DMS53 (cell line): ENCODE measurements at regions not wholly inside any gene's neighbourhood (a gene's known extent, or its start where the extent isn't known, plus 50 kb on each side); places are given as distances from the start of the nearest gene placed in this dataset.

Source experiments
- DNase-seq: peaks from one replicate; lab custom pipeline; 2025; lab: John Stamatoyannopoulos, UW

- no peak for DNase-seq
Observed at GRCh38 chr10:78938695-78939672, 129.8 kb upstream of the ZMIZ1 start.

- DNase-seq: no peak
Observed at GRCh38 chr10:78942091-78942501, 126.7 kb upstream of the ZMIZ1 start.

DNA sequence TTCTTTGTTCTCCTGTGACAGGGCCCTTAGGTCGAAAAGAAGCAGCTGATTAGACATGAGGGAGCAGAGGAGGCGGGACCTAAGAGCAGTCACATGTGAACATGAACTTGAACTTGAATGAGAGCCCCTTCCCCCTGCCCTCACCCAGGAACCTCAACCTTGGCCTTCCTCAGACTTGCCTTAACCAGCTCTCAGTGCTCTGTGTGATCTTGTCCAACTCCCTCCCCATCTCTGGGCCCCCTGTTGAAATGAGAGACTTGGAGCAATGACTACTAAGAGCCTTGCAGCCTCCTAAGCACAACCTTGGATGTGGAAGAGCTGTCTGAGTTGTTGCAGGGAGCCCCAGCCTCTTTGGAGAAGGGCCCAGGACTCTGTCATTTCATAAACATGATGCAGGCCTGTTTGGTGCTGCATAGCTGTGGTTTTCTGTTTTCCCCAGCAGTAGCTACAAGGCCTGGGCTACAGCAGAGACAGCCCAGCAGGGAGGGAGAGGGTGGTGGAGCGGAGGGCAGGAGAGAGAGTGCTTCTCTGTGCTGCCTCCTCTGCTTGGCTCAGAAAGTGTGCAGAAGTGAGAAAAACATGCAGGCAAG lies 123.9 kb upstream of the ZMIZ1 start:
- DNase-seq: no peak

- no peak for DNase-seq
Observed at GRCh38 chr10:78945838-78946237, 122.9 kb upstream of the ZMIZ1 start.

DNA sequence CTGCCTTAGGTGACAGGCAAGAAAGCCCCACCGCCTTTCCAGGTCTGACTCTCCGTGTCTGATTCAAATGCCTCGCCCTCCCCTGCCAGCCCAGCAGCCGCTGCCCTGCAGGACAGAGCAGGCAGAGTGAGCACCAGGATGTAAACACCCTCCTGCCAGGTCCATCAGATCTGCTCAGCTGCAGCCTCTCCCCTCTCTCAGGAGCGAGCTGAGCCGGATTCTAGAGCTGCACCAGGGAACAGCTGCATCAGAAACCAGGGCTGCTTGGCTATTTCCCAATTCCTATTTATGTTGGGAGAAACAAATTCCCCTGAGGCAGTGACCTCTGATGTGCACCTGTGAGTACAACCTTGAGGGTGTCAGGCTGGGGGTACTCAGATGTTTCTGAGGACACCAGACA lies 121.5 kb upstream of the ZMIZ1 start:
- no peak for DNase-seq

DNA sequence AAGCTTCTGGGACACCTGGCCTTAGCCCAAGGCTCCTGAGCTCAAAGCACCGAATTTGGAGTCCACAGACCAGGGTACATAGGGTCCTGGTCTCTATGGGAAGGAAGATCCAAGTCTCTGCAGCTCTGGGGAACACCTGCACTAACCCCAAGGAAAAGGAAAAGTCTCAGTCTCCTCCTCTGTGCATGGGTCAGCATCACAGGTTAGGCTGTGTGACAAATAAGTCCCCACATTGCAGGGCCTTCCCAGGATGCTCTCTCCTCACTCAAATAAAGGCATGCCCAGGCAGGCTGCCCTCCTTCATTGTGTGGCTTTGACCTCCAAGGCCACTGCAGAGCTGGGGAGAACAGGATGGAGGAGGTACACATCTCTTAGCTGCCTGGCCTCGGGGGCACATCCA lies 121.0 kb upstream of the ZMIZ1 start:
- DNase-seq: no peak

GRCh38 chr10:78948621-78949030 lies 120.1 kb upstream of the ZMIZ1 start:
- no peak for DNase-seq

- DNase-seq: no peak
Observed at GRCh38 chr10:78950656-78951587, 117.8 kb upstream of the ZMIZ1 start.

DNA sequence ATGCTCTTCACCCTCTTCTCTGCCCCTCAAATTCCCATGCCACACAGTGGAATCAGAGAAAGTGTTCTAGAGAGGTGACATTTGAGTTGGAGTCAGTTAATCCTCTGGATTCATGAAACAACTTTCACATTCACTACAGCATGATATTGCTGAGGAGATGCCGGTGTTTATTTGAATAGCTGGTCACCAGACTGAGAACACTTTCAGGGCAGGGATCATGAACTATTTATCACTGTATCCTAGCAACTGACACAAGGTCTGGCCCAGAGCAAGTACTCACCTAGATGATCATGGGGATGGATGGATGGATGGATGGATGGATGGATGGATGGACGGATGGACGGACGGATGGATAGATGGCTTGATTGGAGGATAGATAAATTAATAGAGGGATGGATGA lies 116.7 kb upstream of the ZMIZ1 start:
- peak; percentile 72 for DNase-seq

- DNase-seq: no peak
Observed at GRCh38 chr10:78952686-78953085, 116.1 kb upstream of the ZMIZ1 start.

- DNase-seq: no peak
Observed at GRCh38 chr10:78953113-78953798, 115.5 kb upstream of the ZMIZ1 start.

- no peak for DNase-seq
Observed at GRCh38 chr10:78953799-78954297, 114.9 kb upstream of the ZMIZ1 start.

DNA sequence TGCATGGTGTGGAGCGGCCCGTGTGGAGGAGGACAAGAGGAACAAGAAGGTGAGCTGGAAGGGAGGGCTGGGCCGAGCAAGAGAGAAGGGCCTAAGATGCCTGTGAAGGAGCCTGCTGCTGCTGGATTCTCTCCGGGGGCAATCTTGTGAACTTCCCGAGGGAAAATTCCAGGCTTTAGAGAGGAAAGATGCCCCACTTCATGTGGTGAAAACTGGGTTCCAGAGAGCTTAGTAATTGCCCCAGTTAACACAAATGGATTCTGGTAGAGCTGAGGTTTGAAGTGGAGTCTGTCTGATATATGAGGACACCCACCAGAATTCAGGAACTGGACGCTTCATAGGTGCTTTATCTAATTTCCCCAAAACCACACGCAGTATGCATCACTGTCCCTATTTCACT lies 114.1 kb upstream of the ZMIZ1 start:
- no peak for DNase-seq

- no peak for DNase-seq
Observed at GRCh38 chr10:78955206-78955605, 113.6 kb upstream of the ZMIZ1 start.

GRCh38 chr10:78956391-78956790 lies 112.4 kb upstream of the ZMIZ1 start:
- DNase-seq: no peak

DNA sequence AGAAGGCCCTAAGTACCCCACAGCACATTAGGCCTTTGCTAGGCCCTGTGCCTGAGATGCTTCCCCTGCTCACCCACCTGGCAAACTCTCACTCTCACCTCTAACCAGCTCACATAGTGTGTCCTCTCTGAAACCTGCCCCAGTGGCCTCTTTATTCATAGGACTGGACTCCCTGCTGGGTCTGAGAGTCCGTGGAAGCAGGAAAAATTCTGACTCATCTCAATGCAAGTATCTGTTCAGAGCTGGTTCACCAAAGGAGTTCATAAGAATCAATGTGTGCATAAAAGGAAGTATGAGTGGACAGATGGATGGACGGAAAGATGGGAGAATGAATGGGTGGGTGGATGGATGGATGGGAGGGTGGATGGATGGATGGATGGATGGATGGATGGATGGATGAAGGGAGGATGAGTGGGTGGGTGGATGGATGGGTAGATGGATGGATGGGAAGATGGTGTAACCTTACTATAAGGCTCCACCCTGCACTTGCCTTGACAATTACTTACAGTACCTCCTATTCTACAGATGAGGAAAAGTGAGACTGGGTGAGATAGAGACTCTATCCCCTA lies 111.2 kb upstream of the ZMIZ1 start:
- DNase-seq: no peak

- no peak for DNase-seq
Observed at GRCh38 chr10:78959217-78959923, 109.4 kb upstream of the ZMIZ1 start.

DNA sequence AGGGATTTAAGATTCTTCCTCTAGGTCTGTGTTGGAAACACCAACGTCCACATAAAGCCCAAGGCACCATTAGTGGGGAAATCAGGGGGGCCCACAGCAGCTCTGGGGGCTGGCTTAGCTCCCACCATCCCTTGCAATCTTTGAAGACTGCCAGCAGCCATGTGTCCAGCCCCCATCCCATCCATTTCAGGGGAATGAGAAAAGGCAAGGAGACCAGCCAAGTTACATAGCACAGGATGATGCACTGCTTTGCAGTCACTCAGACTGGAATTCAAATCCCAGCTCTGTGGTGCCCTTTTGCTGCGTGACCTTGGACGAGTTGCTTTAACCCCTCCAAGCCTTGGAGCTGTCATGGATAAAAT lies 108.9 kb upstream of the ZMIZ1 start:
- no peak for DNase-seq

DNA sequence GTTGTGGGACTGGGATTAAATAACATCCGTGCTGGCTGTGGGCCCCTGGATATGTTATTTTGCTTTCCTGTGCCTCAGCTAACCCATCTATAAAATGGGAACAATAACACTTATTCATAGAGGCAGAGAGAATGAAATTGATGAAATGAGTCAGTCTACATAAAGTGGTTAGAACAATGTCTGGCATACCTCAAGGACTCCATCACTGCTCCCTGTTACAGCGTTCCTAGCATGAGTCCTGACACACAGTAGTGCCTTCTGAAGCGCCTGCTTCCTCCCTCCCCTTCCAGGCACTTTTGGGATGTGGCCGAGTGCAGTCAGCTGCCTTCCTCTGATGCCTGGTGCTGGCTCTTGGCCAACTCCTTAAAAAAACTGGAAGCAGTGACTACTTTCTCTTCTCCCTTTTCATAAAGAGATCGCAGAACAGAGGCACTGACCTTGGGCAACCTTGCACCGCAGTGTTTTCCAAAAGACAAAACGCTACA lies 108.4 kb upstream of the ZMIZ1 start:
- DNase-seq: peak; percentile 17

DNA sequence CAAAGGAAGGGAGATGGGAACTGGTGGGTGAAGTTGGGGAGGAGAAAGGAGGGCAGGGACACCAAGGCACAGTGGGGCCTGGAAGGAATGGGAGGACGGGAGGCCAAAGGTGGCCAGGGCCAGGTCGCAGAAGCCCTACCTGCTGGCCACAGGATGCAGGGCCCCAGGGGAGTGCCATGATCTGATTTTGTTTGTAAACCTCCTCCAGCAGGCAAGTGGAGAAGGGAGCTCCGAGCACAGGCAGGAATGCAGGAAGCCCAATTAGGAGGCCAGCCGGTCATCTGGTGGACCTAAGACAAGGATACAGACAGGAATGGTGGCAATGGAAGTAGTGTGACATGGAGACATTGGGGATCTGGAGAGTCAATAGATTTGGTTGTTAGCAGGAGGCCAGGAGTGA lies 107.0 kb upstream of the ZMIZ1 start:
- no peak for DNase-seq
